MCF 10A (cell line): ENCODE measurements at regions not wholly inside any gene's neighbourhood (a gene's known extent, or its start where the extent isn't known, plus 50 kb on each side); places are given as distances from the start of the nearest gene placed in this dataset.

Experiments used
- BruUV-seq: library from RNA; stranded (reverse); fragments of 400-500 nt; replicated peaks from 2 replicates; lab custom pipeline; 2021; lab: Mats Ljungman, UMichigan
- CTCF ChIA-PET: fragments of 300-600 bp; sonication (Branson Sonifier 250); formaldehyde crosslinking; extraction: SDS; loops from one replicate; lab custom pipeline; 2021; ENCODE audit warnings: antibody characterized with exemption, inconsistent platforms; lab: Yijun Ruan, JAX
- POLR2A ChIA-PET: fragments of 300-600, 350-650 bp; sonication (Branson Sonifier 250); formaldehyde crosslinking; extraction: SDS; loops from one replicate; lab custom pipeline; 2020; ENCODE audit warnings: antibody characterized with exemption, inconsistent platforms; lab: Yijun Ruan, JAX
- DNase-seq: peaks from one replicate; pipeline ENCODE4 v3.0.0-alpha.2; 2018; ENCODE audit not compliant: unreplicated experiment
- H3K27ac Mint-ChIP-seq: one replicate; pipeline ENCODE4 v1.8.0; 2022; ENCODE audit warnings: mild to moderate bottlenecking, low read depth, mixed read lengths; ENCODE audit not compliant: unreplicated experiment
- H3K27me3 Mint-ChIP-seq: one replicate; pipeline ENCODE4 v1.8.0; 2022; ENCODE audit warnings: mixed read lengths; ENCODE audit not compliant: insufficient read depth, unreplicated experiment
- H3K36me3 Mint-ChIP-seq: one replicate; pipeline ENCODE4 v1.8.0; 2022; ENCODE audit warnings: mild to moderate bottlenecking, moderate library complexity, mixed read lengths; ENCODE audit not compliant: insufficient read depth, unreplicated experiment
- H3K4me1 Mint-ChIP-seq: one replicate; pipeline ENCODE4 v1.8.0; 2022; ENCODE audit warnings: mixed read lengths; ENCODE audit not compliant: insufficient read depth, unreplicated experiment
- H3K4me3 Mint-ChIP-seq: one replicate; pipeline ENCODE4 v1.8.0; 2022; ENCODE audit warnings: mild to moderate bottlenecking, moderate library complexity, mixed read lengths; ENCODE audit not compliant: unreplicated experiment
- H3K9me3 Mint-ChIP-seq: one replicate; pipeline ENCODE4 v1.8.0; 2022; ENCODE audit warnings: mixed read lengths; ENCODE audit not compliant: unreplicated experiment
- CTCF ChIP-seq: fragments of 200-600 bp; IDR thresholded peaks from one replicate; pipeline ENCODE4 v1.8.0; 2022; ENCODE audit warnings: antibody characterized with exemption, mild to moderate bottlenecking; ENCODE audit not compliant: unreplicated experiment
- intact Hi-C: fragments of 100-400 bp; cut with micrococcal nuclease; formaldehyde crosslinking; loops from 2 replicates; pipeline ENCODE4 v1.14.1; 2022

GRCh38 chr3:23664459-23664858 is 141.3 kb upstream of the UBE2E1 start:
- H3K27ac Mint-ChIP-seq: no peak overlapping the region
- ChIA-PET CTCF (interaction anchor here (0.6 kb wide), 1 partner anchor 188 kb away, joined by 3 read pairs; no protein-coding TSS in a partner anchor), POLR2A (interaction anchor here (1.0 kb wide), 1 partner anchor 13 kb away, joined by 4 read pairs; no protein-coding TSS in a partner anchor)
- peaks cover 13% of the 10 kb centered on the region for H3K4me1 Mint-ChIP-seq
- DNase-seq: no peak
- no peaks in the 10 kb centered on the region for H3K27me3 Mint-ChIP-seq
- H3K9me3 Mint-ChIP-seq: no peaks in the 10 kb centered on the region
- no peaks in the 10 kb centered on the region for H3K36me3 Mint-ChIP-seq
- intact Hi-C loops: no loop called here
- no TSS peak for BruUV-seq
- TF ChIP-seq CTCF: no peak
- no peak overlapping the region for H3K4me3 Mint-ChIP-seq

DNA sequence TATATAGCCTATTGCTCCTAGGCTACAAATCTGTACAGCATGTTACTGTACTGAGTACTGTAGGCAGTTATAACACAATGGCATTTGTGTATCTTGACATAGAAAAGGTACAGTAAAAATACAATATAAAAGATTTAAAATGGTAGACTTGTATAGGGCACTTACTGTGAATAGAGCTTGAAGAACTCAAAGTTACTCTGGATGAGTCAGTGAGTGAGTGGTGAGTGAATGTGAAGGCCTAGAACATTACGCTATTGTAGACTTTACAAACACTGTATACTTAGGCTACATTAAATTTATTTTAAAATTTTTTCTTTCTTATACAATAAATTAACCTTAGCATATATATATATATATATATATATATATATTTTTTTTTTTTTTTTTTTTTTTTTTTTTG is 140.0 kb upstream of the UBE2E1 start:
- TF ChIP-seq CTCF: no peak
- no peaks in the 10 kb centered on the region for H3K27me3 Mint-ChIP-seq
- H3K9me3 Mint-ChIP-seq: no peaks in the 10 kb centered on the region
- intact Hi-C loops: no loop called here
- no TSS peak for BruUV-seq
- DNase-seq: no peak
- H3K4me1 Mint-ChIP-seq: peaks cover 17% of the 10 kb centered on the region
- H3K4me3 Mint-ChIP-seq: no peak overlapping the region
- peaks cover 4% of the 10 kb centered on the region for H3K36me3 Mint-ChIP-seq
- no peak overlapping the region for H3K27ac Mint-ChIP-seq
- POLR2A ChIA-PET: interaction anchor here (1.3 kb wide), 1 partner anchor 17 kb away, joined by 6 read pairs; no protein-coding TSS in a partner anchor
- CTCF ChIA-PET: interaction anchor here (0.6 to 0.9 kb wide), 4 partner anchors 12 to 180 kb away, joined by 3 to 4 read pairs (median 4); no protein-coding TSS in a partner anchor

GRCh38 chr3:23666818-23667217 is 138.9 kb upstream of the UBE2E1 start:
- POLR2A ChIA-PET: interaction anchor here (1.3 kb wide), 1 partner anchor 18 kb away, joined by 6 read pairs; no protein-coding TSS in a partner anchor
- H3K36me3 Mint-ChIP-seq: peaks cover 4% of the 10 kb centered on the region
- no peak for TF ChIP-seq CTCF
- H3K27me3 Mint-ChIP-seq: no peaks in the 10 kb centered on the region
- no TSS peak for BruUV-seq
- CTCF ChIA-PET: interaction anchor here (0.5 to 0.9 kb wide), 6 partner anchors 10 to 412 kb away, joined by 3 to 4 read pairs (median 3); no protein-coding TSS in a partner anchor
- H3K9me3 Mint-ChIP-seq: no peaks in the 10 kb centered on the region
- intact Hi-C loops: no loop called here
- H3K27ac Mint-ChIP-seq: no peak overlapping the region
- H3K4me1 Mint-ChIP-seq: peaks cover 17% of the 10 kb centered on the region
- H3K4me3 Mint-ChIP-seq: no peak overlapping the region
- DNase-seq: no peak

- TF ChIP-seq CTCF: no peak
- Mint-ChIP-seq H3K36me3 (peaks cover 4% of the 10 kb centered on the region), H3K27ac (peak overlapping the region; percentile 95), H3K4me1 (peaks cover 17% of the 10 kb centered on the region), H3K9me3 (no peaks in the 10 kb centered on the region), H3K27me3 (no peaks in the 10 kb centered on the region), H3K4me3 (no peak overlapping the region)
- no TSS peak for BruUV-seq
- no peak for DNase-seq
- intact Hi-C loops: no loop called here
- CTCF ChIA-PET: interaction anchor here (0.6 to 2.0 kb wide), 5 partner anchors 11 to 1552 kb away, joined by 3 to 8 read pairs (median 3); no protein-coding TSS in a partner anchor
- POLR2A ChIA-PET: interaction anchor here (0.6 to 2.5 kb wide), 8 partner anchors 8 to 1492 kb away, joined by 3 to 10 read pairs (median 5); no protein-coding TSS in a partner anchor
Measured at GRCh38 chr3:23667536-23668429, 138.0 kb upstream of the UBE2E1 start.
